Sciatic nerve (tissue), 2 donors: ENCODE measurements at regions not wholly inside any gene's neighbourhood (a gene's known extent, or its start where the extent isn't known, plus 50 kb on each side); places are given as distances from the start of the nearest gene placed in this dataset.
"Not testable (repeated sequence)": the region's sequence is repeated elsewhere in the genome, so short reads cannot be mapped to it uniquely, and the experiment has no call there.

Source experiments
- ATAC-seq: fragments of 200-7000 bp; cut with Tn5 transposase; one replicate; pipeline ENCODE4 v1.9.1; 2020; ENCODE audit warnings: mild to moderate bottlenecking, moderate library complexity
- DNase-seq: peaks from one replicate; pipeline ENCODE4 v3.0.0-alpha.2; 2020; ENCODE audit warnings: low spot score
- intact Hi-C: fragments of 100-400 bp; cut with DNase I; formaldehyde crosslinking; loops from one replicate; pipeline ENCODE4 v1.14.2; 2022
- donor health status: DM: no; HTN: no; CAD: no.
- donor health status: DM: no; HTN: no; CAD: no.

GRCh38 chr3:34475851-34476250 is 677.4 kb downstream of the PDCD6IP start:
- intact Hi-C loops: no loop called here

GRCh38 chr3:34483311-34483887 is 685.0 kb downstream of the PDCD6IP start:
- DNase-seq (no peak), ATAC-seq (no peak)
- intact Hi-C loops: no loop called here

More at GRCh38 chr3:34475851-34476250, 677.4 kb downstream of the PDCD6IP start:
- no peak for DNase-seq
- ATAC-seq: no peak

GRCh38 chr3:34504366-34504765 is 705.9 kb downstream of the PDCD6IP start:
- no peak for ATAC-seq
- no peak for DNase-seq

GRCh38 chr3:34504775-34505174 is 706.3 kb downstream of the PDCD6IP start:
- intact Hi-C loops: no loop called here
- ATAC-seq (no peak), DNase-seq (no peak)

More at GRCh38 chr3:34504366-34504765, 705.9 kb downstream of the PDCD6IP start:
- intact Hi-C loops: no loop called here

GRCh38 chr3:34508732-34509131 is 710.3 kb downstream of the PDCD6IP start:
- ATAC-seq (no peak), DNase-seq (no peak)
- intact Hi-C loops: no loop called here

GRCh38 chr3:34511891-34512290 is 713.5 kb downstream of the PDCD6IP start:
- no peak for DNase-seq
- ATAC-seq: no peak
- intact Hi-C loops: no loop called here

GRCh38 chr3:34519008-34519407 is 720.6 kb downstream of the PDCD6IP start:
- ATAC-seq, DNase-seq, intact Hi-C loops: not testable (repeated sequence)

- ATAC-seq (no peak), DNase-seq (no peak)
These were observed 732.7 kb downstream of the PDCD6IP start for GRCh38 chr3:34531156-34531555.

GRCh38 chr3:34533451-34533850 is 735.0 kb downstream of the PDCD6IP start:
- ATAC-seq (no peak), DNase-seq (no peak)
- intact Hi-C loops: no loop called here

More at GRCh38 chr3:34531156-34531555, 732.7 kb downstream of the PDCD6IP start:
- intact Hi-C loops: no loop called here

GRCh38 chr3:34534013-34534412 is 735.6 kb downstream of the PDCD6IP start:
- no peak for DNase-seq
- peak; percentile 32 for ATAC-seq
- intact Hi-C loops: no loop called here

- DNase-seq (no peak), ATAC-seq (no peak)
- intact Hi-C loops: no loop called here
These were observed 745.7 kb downstream of the PDCD6IP start for GRCh38 chr3:34544136-34544535.

- no peak for ATAC-seq
- intact Hi-C loops: no loop called here
- DNase-seq: no peak
These were observed 749.0 kb downstream of the PDCD6IP start for GRCh38 chr3:34547297-34547920.

GRCh38 chr3:34567266-34567665 is 768.8 kb downstream of the PDCD6IP start:
- intact Hi-C loops: no loop called here
- DNase-seq (no peak), ATAC-seq (no peak)

GRCh38 chr3:34568766-34569165 is 770.3 kb downstream of the PDCD6IP start:
- intact Hi-C loops: no loop called here
- no peak for DNase-seq
- ATAC-seq: no peak

GRCh38 chr3:34569437-34569836 is 771.0 kb downstream of the PDCD6IP start:
- no peak for ATAC-seq
- intact Hi-C loops: no loop called here

GRCh38 chr3:34570916-34571705 is 772.7 kb downstream of the PDCD6IP start:
- ATAC-seq: no peak
- intact Hi-C loops: no loop called here
- no peak for DNase-seq

More at GRCh38 chr3:34569437-34569836, 771.0 kb downstream of the PDCD6IP start:
- DNase-seq: no peak

GRCh38 chr3:34571714-34572113 is 773.3 kb downstream of the PDCD6IP start:
- no peak for DNase-seq
- intact Hi-C loops: no loop called here
- no peak for ATAC-seq

- ATAC-seq: no peak
- intact Hi-C loops: no loop called here
- DNase-seq: no peak
These were observed 777.3 kb downstream of the PDCD6IP start for GRCh38 chr3:34575776-34576175.

GRCh38 chr3:34582055-34582454 is 783.6 kb downstream of the PDCD6IP start:
- no peak for DNase-seq
- intact Hi-C loops: no loop called here
- no peak for ATAC-seq

GRCh38 chr3:34583451-34583850 is 785.0 kb downstream of the PDCD6IP start:
- ATAC-seq (no peak), DNase-seq (no peak)
- intact Hi-C loops: no loop called here
